Fibroblast of skin of scalp (primary cell): ENCODE measurements at regions not wholly inside any gene's neighbourhood (a gene's known extent, or its start where the extent isn't known, plus 50 kb on each side); places are given as distances from the start of the nearest gene placed in this dataset.
A peak's percentile ranks its signal among the peaks of the same experiment; 100 is the strongest.

Experiments used
- DNase-seq: peaks from one replicate; pipeline ENCODE4 v3.0.0-alpha.2; 2013

GRCh38 chr3:140816372-140817195 is 125.1 kb upstream of the SLC25A36 start:
- no peak for DNase-seq

GRCh38 chr3:140821493-140821892 is 120.1 kb upstream of the SLC25A36 start:
- DNase-seq, result no peak

- no peak for DNase-seq
Observed at GRCh38 chr3:140822401-140823047, 119.1 kb upstream of the SLC25A36 start.

GRCh38 chr3:140823106-140823505 is 118.5 kb upstream of the SLC25A36 start:
- no peak for DNase-seq

GRCh38 chr3:140827894-140828293 is 113.7 kb upstream of the SLC25A36 start:
- no peak for DNase-seq

GRCh38 chr3:140828585-140828984 is 113.1 kb upstream of the SLC25A36 start:
- no peak for DNase-seq

- DNase-seq, result no peak
Observed at GRCh38 chr3:140829796-140830195, 111.8 kb upstream of the SLC25A36 start.

- DNase-seq, result no peak
Observed at GRCh38 chr3:140830391-140830790, 111.2 kb upstream of the SLC25A36 start.

- DNase-seq, result no peak
Observed at GRCh38 chr3:140832883-140833282, 108.8 kb upstream of the SLC25A36 start.

GRCh38 chr3:140834266-140835037 is 107.2 kb upstream of the SLC25A36 start:
- no peak for DNase-seq

- no peak for DNase-seq
Observed at GRCh38 chr3:140842984-140843649, 98.5 kb upstream of the SLC25A36 start.

GRCh38 chr3:140843656-140844055 is 98.0 kb upstream of the SLC25A36 start:
- DNase-seq, result no peak

- DNase-seq, result no peak
Observed at GRCh38 chr3:140844072-140844471, 97.6 kb upstream of the SLC25A36 start.

GRCh38 chr3:140845882-140846281 is 95.8 kb upstream of the SLC25A36 start:
- DNase-seq, result no peak

GRCh38 chr3:140848666-140849065 is 93.0 kb upstream of the SLC25A36 start:
- DNase-seq, result no peak

GRCh38 chr3:140850210-140850955 is 91.3 kb upstream of the SLC25A36 start:
- peak; percentile 1 for DNase-seq

- DNase-seq, result no peak
Observed at GRCh38 chr3:140854961-140855360, 86.7 kb upstream of the SLC25A36 start.

- DNase-seq, result no peak
Observed at GRCh38 chr3:140856905-140857304, 84.7 kb upstream of the SLC25A36 start.

GRCh38 chr3:140857993-140858392 is 83.6 kb upstream of the SLC25A36 start:
- no peak for DNase-seq

- no peak for DNase-seq
Observed at GRCh38 chr3:140859592-140860336, 81.9 kb upstream of the SLC25A36 start.

GRCh38 chr3:140863580-140864009 is 78.0 kb upstream of the SLC25A36 start:
- DNase-seq, result peak; percentile 59
